ENCODE measurements at regions not wholly inside any gene's neighbourhood (a gene's known extent, or its start where the extent isn't known, plus 50 kb on each side); places are given as distances from the start of the nearest gene placed in this dataset.

DNA sequence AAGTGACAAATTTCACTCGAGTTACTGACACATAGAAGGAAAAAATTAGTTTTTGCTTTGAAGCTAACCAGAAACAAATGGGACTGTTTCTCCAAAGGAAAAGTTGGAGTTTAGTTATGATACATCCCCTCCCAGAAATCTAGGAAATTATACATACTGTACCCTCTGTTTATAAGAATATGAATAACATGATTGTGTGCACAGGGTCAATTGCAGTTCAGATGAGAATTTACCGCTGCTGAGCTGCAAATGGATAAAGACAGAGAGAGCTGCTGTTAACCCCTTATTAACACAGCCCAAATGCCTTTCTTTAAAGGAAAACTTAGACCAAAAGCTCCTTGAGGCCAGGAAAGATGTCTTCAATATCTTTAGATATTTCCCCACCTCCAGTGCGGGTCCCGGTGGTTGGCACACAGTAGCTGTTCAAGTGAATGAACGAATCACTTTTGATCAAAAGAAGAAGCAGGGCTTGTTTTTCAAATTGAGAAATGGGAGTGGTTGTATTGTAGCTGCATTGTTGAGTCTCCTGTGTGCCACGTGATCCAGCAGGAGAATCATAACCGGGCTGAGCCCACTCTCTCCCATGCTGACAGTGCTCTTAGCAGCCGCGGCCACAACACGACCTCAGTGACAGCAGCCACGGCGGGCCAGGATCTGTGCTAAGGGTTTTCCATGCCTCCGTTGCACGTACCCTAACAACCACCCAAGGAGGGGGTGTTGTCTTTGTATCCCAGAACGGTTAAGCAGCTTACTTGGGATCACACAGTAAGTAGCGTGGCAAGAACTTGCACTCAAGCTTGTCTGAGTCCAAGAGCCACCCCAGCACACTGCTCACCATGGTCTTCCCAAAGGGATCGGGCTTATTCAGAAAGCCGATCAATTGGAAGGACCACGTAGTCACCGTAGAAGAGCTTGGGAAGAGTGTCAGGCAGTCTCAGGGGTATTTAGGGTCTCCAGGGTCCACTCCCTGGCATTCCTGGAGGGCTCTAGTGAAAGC, 53.5 kb upstream of the BMP6 start:
- TF ChIP-seq, protein P1, sequence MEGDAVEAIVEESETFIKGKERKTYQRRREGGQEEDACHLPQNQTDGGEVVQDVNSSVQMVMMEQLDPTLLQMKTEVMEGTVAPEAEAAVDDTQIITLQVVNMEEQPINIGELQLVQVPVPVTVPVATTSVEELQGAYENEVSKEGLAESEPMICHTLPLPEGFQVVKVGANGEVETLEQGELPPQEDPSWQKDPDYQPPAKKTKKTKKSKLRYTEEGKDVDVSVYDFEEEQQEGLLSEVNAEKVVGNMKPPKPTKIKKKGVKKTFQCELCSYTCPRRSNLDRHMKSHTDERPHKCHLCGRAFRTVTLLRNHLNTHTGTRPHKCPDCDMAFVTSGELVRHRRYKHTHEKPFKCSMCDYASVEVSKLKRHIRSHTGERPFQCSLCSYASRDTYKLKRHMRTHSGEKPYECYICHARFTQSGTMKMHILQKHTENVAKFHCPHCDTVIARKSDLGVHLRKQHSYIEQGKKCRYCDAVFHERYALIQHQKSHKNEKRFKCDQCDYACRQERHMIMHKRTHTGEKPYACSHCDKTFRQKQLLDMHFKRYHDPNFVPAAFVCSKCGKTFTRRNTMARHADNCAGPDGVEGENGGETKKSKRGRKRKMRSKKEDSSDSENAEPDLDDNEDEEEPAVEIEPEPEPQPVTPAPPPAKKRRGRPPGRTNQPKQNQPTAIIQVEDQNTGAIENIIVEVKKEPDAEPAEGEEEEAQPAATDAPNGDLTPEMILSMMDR (IDR thresholded peaks at IDR 0.05) = no peak
- no peak for TF ChIP-seq EP300 (IDR thresholded peaks at IDR 0.05)
- no peak for TF ChIP-seq POLR2A (IDR thresholded peaks at IDR 0.05)

Measured in ovary (tissue), 3 donors.